HG03196 (cell line): ENCODE measurements at regions not wholly inside any gene's neighbourhood (a gene's known extent, or its start where the extent isn't known, plus 50 kb on each side); places are given as distances from the start of the nearest gene placed in this dataset.

ENCODE experiments used
- ATAC-seq: cut with Tn5 transposase; IDR thresholded peaks from one replicate; pipeline ENCODE4 v1.9.1; 2021; ENCODE audit not compliant: unreplicated experiment

DNA sequence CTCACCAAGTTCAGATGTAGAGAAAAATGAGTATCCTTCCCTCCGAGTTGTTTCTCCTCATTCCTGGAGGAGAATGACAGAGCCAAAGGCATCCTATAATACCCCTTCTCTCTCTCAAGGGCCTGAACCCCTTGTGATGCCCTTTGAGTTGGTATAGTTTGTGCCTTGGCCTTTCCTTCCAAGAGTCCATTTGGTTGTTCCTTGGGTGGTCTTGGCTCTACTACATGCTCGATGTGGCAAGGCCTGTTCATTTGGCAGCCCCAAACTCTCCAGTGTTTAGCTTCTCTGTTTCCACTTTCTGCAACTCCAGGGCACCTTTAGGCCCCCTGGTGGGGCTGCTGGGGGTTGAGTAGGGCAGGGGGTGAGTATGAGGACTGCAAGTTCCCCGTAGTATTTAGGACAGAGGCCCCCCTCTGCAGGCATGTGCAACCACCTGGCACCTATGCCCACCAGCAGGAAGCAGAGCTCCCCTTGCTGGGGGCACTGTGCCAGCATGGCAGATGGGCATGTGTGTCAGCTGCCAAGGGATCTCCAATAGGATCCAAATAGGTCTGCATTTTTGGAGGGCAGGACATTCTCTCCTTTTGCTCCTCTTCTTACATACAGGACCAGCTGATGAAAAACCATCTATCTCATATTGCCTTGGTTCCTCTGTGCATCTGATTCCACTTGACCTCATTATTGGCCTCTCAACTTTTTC lies 217.2 kb upstream of the CADM1 start:
- no peak for ATAC-seq

DNA sequence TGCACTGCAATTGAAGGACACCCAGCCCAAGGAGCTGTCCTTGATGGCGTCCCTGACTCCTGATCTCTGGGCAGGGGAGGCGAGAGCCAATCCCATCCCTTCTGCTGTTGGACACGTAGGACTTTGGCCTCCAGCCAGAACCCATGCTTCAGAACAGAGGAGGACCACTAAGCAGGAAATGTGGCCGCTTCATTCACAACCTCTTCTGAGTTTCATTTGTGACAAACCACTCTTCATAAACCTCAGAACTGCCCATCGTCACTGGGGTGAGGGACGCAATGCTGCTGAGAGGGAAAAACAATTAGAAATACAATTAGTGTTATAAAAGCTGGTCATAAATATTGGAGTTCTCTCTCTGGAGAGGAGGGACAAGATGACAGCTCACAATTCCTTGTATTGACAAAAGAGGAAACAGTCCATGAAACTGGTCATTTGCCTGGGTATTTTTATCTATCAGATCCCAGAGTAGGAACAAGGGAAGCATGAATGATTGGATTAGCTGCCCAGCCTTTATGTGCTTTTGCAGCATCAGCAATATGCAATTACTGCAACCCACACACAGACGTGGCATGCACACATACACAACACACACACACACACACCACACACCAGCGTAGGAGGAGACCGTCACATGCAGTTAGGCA lies 216.5 kb upstream of the CADM1 start:
- ATAC-seq, result no peak

DNA sequence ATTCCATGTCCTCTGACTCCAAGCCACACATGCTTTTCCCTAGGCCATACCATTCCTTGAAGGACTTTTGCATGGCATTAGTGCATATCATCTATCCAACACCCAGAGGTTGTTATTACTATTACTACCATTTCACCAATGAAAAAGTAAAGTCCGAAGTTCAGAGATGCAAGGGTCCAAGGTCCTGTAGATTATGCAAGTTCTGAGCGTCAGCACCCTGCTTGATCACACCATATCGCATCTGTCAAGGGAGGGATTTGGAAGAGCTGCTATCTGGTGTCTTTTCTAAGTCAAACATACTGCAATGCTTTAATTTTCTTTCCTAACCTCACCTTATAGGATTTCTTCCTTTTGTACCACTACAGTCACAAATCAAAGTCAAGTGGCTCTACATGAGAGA lies 214.7 kb upstream of the CADM1 start:
- ATAC-seq, result no peak

DNA sequence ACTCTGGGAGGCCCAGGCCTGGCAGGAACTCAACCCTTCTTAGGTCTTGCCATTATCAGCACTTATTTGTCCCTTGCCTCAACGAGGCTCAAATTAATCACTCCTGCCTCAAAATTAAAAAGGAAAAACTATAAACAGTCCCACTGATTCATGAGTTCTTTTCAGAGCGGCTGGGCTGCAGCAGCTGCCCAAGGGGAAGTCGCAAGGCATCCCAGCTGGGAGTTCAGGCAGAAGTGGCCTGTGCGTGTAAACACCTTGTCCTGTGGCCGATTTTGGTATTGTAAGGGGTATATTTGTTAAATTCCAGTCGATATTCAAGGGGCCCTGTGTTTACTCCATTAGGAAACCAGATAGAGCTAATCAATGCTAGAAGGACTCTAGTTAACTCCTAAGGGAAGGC lies 213.9 kb upstream of the CADM1 start:
- ATAC-seq, result no peak

DNA sequence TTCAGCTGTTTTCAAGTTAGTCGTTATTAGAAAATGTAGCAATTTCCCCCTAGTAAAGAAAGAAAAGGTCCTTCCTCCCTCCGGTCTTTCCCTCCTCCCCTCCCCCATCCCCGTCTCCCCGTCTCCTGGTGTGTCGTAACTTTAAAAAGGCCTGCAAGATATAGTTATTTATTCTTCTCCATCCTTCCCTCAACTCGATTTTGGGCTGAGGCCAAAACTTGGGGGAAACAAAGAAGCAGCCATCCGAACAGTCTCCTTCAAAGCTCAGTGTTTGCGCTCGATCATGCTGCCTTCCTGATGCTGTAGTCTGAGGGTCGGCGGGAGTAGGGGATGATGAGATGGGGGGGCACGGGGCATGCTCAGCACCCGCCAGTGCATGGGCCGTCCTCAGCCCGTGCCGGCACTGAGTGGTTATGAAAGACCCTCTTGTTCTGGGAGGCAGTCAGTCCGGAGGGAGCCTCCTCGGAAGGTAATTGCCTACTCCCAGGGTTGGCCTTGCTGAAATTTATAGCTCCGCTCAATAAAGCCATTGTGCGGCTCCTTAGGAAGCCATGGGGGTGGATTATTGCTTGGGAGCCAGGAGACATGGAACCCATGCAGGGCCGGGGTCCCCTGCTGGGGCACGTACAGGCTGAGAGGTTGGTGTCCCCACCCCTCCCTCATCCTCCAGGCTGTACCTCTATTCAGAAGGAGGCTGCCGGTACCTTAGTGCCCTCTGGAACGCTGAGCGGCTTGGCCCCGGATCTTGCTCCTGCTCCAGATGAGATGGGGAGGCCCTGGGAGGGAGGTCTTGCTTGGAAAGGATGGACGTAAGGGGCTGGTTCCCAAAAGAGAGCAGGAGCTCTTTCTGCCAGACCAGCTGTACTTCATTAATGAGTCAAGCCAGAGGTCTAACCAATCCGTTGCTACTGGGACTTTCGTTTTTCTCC lies 212.7 kb upstream of the CADM1 start:
- no peak for ATAC-seq

DNA sequence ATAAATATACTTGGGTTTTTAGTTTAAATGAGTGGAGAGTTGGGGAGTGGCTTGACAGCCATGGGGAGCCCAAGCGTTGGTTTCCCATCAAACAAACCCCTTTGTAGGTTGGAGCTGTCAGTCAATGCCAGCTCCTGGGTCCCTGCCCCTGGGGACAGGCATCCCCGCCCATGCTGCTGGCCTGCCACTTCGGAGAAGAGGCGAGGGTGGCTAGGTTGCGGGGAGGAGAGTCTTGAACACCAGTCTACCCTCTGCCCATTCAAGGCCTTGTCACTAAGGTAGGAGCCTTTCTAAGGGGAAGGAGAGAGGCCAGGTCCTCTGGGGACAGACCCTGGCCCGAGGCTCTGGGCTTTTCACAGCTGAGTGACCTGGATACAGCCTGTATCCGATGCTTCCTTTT lies 211.9 kb upstream of the CADM1 start:
- no peak for ATAC-seq

DNA sequence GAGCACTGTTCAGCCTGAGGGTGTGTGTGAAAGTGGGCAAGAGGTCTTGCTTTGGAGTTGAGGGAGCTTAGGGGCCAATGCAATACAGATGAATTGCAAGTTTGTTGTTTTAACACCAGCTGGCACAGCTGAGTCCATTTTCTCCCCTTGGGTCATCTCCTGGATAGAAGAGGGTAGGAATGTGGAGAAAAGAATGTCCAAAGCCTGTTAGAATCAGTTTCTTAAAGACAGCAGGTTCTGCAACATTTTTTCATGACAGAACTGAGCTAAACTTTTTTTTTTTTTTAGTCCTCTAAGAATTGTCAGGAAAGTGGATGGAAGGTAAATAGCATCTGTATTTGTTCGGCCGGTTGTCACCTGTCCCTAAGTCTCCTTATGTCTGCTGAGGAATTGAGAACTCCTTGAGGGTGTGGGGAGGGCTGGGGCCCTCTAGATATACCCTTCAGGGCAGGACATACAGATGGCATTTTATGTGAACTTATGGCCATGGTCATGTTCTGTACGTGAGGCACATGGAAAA lies 211.1 kb upstream of the CADM1 start:
- no peak for ATAC-seq

DNA sequence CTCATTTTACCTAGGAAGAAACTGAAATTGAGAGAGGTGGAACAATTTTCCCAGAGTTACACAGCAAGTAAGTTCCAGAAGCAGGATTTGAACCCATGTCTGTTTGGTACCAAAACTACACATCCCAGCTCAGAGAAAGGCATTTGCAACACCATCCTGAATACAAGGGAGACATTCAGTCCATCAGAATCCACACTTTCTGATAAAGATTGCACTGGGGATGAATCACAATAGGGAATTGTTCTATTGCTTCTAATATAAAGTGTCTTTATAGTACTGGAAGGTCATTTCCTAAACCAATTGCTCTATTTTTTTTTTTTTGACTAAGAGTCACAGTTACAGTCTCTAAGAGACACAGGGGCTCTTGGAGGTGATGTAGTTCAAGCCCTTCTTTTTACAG lies 208.1 kb upstream of the CADM1 start:
- no peak for ATAC-seq

DNA sequence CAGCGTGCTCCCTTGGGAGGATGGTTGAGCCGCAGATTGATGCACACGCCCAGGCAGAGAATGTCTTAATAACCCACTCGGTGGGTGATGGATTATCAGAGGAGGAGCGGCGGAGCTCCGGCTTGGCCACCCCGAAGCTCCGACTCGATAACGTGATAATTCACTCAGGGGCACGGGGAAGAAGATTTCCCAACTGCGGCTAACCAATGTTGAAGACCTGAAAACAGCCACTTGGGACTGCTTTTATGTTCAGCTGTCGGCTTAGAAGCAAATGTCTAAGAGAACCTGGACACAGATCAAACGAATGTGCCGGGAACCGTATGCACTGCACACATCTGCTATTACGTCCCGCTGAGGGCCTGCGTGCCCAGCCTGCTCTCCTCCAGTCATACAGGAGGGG lies 206.8 kb upstream of the CADM1 start:
- no peak for ATAC-seq

DNA sequence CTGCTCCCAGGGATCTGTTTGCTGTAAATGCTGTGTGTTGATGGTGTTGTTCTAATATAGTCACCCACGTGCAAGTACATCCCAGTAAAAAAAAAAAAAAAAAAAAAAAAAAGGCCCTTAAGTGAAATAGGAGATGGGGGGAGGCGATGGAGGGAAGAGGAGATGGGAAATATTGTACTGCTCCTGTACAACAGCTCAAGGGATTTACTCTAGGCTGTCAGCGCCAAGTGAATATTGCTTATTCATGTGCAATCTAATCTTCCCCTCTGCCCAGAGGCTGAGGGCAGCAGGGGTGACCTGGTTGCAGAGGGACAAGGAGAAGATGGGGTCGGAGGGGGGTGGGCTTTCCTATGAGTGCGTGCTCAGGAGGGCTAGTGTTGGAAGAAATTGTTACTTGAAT lies 206.2 kb upstream of the CADM1 start:
- no peak for ATAC-seq

DNA sequence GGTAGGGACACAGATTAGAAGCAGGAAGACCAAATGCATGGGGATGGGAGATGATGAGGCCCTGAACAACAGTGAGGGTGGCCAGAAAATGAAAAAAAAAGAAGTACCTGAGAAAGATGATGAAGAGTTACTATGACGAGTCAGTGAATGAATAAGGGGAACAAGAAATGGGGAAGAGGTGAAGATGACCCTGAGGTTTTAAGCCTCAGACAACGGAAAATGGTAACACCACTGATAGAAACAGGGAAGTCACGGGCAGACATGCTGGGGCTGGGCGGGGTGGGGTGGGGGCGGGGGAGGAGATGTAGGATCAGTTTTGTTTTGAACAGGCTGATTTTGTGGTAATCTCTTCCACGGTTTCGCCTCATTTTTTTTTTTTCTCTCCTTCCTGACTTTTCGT lies 205.1 kb upstream of the CADM1 start:
- ATAC-seq, result no peak

DNA sequence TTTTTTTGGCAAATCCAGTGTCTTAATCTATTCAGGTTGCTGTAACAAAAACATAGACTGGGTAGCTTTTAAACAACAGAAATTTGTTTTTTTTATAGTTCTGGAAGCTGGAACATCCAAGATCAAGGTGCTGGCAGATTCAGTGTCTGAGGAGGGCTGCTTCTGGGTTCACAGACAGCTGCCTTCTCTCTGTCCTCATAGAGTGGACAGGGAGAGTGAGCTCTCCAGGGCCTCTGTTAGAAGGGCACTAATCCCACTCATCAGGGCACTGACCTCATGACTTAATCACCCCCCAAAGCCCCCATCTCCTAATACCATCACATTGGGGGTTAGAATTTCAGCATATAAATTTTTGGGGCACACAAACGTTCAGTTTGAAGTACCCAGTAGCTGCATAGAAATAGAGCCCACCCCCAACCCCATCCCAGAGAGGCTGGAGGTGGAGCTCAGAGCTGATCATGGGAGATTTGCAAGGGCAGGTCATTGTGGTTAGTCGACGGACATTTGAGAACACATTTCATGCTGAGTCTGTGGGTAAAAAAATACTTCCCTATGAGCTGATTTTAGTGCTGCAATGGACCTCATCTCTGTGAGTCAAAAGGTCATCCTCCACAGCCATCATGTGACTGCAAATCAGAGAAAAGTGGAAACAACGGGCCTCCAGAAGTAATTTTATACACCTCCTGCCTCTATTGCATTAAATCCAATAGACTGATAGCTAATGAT lies 203.1 kb upstream of the CADM1 start:
- no peak for ATAC-seq

DNA sequence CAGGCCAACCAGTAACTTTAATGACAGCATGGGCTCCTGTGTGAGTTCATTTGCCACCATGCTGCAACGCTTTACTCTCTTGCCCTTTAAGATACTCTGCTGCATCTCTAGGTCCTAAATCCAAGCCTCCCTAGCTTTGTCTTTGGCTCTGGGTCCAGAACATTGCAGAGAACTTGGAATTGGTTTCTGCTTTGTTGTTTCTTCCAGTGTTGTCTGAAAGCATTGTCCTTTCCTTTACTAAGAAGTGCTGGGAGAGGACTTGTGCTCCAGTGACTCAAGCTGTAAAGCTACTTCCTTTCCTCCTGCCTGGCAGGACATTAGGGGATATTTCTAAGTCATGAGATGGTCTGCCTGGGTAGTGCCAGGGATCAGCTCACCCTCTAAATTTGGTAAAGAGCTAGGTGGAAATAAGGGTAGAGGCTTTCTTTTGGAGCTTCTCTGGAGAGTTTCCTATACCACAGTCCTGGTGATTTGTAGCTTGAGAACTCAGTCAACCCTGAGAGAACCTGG lies 202.5 kb upstream of the CADM1 start:
- ATAC-seq, result no peak

DNA sequence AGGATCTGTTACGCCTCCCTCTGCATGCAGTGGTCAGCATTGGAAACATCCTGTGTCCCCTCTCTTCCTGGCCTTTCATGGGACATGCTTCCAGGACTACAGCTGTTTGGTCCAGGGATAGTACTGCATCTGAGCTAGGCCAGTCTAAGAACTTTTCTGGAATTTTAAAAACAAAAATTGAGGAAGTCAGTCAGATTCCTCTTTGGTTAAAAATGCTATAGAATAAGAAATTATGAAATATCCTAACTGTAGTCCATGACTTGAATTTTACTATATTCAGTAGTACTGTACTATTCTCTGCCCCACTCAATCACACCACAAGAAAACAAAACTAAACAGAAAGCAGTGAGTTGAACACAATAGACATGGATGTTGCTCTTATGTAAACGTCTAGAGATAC lies 201.0 kb upstream of the CADM1 start:
- no peak for ATAC-seq

DNA sequence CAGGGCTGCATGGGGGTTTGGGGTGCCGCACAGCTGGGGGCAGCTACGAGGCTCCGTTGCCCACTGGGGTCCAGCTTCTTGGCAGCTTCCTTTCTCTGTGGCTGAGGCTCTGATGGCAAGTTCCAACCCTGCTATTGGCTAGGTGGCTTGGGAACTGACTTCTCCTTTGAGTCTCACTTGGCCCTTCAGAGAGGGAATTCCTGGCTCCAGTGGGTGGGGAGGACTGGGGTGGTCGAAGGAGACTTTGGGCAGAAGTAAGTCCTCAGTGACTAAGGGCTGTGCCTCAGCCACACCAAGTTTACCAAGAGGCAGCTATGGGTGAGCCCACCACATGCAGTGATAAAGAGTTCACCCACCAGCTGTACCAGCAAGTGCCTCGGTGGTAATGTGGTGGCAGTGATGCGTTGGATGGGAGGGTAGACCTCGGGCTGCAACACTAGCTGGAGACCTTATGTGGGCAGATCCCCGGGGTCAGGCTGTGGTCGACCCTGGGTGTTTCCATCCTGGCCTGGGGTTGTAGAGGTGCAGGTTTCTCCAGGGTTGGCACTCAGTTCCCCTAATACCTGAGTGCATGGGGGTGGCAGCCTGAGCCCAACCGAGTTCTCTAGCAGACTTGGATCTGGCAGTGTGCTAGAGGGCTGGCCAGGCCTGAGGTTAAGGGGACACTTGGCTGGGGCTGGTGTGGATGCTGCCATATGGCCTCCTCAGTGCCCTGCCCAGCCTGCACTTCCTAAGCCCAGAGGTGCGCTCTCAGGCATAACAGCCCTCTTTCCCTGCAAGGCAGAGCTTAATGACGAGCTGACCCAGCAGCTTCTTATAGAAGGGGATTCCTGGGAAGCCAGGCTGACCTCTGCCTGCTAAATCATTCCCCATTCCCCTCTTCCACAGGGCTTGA lies 197.0 kb upstream of the CADM1 start:
- ATAC-seq, result no peak

DNA sequence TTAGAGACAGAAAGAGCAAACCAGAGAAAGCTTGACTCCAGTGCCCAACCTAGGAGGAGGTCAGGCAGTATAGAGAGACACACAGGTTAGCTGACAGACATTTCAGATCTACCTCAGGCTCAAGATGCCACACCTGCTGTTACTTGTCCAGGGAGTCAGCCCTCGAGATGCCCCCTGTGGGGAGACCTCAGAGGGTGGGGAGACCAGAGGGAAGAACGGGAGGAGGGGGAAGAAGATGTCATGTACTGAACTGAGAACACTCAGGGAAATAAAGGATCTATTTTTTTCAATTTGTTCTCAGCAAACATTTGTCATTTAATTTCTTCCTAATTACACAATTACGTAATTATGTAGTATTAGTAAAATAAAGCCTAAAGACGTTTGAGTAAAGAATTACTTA lies 196.3 kb upstream of the CADM1 start:
- ATAC-seq, result no peak

DNA sequence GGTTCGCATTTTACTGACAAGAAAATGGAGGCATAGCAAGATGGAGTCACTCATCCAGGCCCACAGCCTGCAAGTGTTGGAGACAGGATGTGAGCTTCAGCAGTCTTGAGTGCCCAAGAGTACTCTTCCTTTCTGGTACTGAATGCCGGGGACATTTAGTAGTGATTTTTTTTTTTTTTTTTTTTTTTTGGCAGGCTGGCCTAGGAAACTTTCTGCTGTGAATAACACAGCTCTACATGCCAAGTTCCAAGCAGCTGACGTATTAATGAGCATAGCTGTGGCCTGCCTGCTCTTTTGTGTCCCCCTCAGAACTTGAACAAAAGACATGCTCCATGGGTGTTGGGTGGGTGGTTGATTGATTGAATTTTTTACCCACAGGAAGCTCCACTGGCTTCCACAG lies 195.5 kb upstream of the CADM1 start:
- no peak for ATAC-seq

DNA sequence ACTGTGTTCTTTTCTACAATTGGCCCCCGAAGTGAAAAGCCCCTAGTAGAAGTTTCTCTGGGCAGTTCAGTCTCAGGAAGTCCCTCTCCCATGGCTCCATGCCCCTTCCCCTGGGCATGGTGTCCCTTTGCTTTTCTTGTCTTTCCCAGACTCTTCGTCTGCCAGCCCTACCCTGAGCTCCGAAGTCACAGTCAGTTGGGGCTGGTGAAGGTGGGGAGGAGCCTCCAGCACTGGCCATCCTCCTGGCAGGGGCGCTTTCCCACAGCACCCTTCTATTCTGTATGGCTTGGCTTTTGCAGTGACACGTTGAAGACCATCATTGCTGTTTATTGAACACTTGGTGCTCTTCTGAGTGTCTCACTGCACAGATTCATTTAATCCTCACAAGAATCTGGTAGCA lies 195.1 kb upstream of the CADM1 start:
- no peak for ATAC-seq

DNA sequence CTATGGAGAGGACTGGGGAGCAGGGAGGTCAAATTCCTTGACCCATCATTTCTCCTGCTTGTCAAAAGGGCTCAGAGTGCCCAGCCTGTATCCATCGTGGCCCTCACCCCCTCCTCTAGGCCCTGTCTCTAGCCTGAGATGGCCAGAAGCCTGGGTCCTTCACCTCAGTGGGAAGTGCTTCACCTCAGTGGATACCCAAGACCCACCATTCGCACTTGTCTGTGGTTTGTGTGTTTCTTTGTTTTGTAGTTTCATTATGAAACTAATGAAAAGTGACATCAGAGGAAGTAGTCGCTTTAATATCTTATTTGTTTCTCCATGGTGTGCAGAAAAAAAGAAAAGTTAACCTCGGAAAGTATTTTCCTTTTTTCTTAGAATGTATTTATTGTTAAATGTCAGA lies 194.0 kb upstream of the CADM1 start:
- no peak for ATAC-seq

DNA sequence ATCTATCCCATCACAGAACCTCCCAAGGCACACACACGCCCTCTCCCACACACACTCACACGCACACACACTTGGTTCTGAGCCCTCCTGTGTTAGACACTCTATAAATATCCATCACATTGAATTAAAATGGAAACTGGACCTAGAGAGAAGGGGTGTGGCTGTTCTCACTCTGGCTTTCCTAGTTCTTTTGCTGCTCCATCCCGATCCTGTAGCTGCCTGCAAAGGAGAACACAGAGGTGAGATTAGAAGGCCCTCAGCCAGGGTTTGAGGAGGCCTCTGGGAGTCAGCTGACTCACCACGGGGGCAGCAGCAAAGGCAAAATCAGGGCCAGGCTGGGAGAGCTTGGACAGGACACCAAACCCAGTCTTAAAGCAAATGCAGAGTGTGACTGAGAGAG lies 192.3 kb upstream of the CADM1 start:
- no peak for ATAC-seq
